GM23338 (cell line): ENCODE measurements at regions not wholly inside any gene's neighbourhood (a gene's known extent, or its start where the extent isn't known, plus 50 kb on each side); places are given as distances from the start of the nearest gene placed in this dataset.

Experiments
- CREB1 ChIP-seq: fragments of 250-450 bp; sonication (Bioruptor Pico); IDR thresholded peaks from 2 replicates; pipeline ENCODE4 v1.5.0; 2020; ENCODE audit warnings: low read depth, mild to moderate bottlenecking, moderate library complexity
- EZH2 ChIP-seq: fragments of 200-600 bp; sonication (generic); IDR thresholded peaks from one replicate; pipeline ENCODE4 v1.8.0; 2017; ENCODE audit warnings: antibody characterized with exemption, mild to moderate bottlenecking, low read depth; ENCODE audit not compliant: unreplicated experiment
- EZH2phosphoT487 ChIP-seq: fragments of 200-600 bp; sonication (generic); IDR thresholded peaks from one replicate; pipeline ENCODE4 v1.8.1; 2018; ENCODE audit warnings: antibody characterized with exemption; ENCODE audit not compliant: unreplicated experiment
- JUNB ChIP-seq: IDR thresholded peaks from one replicate; pipeline ENCODE4 v1.6.1; 2016; ENCODE audit warnings: antibody characterized with exemption; ENCODE audit not compliant: unreplicated experiment
- POLR2AphosphoS5 ChIP-seq: IDR thresholded peaks from 2 replicates; pipeline ENCODE4 v1.6.1; 2016; ENCODE audit warnings: antibody characterized with exemption, low read depth
- STAT1 ChIP-seq: IDR thresholded peaks from one replicate; pipeline ENCODE4 v1.6.1; 2016; ENCODE audit warnings: antibody characterized with exemption; ENCODE audit not compliant: unreplicated experiment
- TF ChIP-seq, protein P1 (sequence below), 2 experiments: fragments of 200-600 bp in 1 of 2; sonication (generic) in 1 of 2; conservative IDR thresholded peaks; 2 replicates each; pipeline versions ENCODE4 v1.5.1 to v1.6.1; 2016 to 2017; ENCODE audit warnings: antibody characterized with exemption in 2 of 2, low read depth in 2 of 2, mild to moderate bottlenecking in 2 of 2, moderate library complexity in 1 of 2
- TF ChIP-seq, protein P2 (sequence below): IDR thresholded peaks from one replicate; pipeline ENCODE4 v1.6.1; 2018; ENCODE audit warnings: antibody characterized with exemption; ENCODE audit not compliant: unreplicated experiment

DNA sequence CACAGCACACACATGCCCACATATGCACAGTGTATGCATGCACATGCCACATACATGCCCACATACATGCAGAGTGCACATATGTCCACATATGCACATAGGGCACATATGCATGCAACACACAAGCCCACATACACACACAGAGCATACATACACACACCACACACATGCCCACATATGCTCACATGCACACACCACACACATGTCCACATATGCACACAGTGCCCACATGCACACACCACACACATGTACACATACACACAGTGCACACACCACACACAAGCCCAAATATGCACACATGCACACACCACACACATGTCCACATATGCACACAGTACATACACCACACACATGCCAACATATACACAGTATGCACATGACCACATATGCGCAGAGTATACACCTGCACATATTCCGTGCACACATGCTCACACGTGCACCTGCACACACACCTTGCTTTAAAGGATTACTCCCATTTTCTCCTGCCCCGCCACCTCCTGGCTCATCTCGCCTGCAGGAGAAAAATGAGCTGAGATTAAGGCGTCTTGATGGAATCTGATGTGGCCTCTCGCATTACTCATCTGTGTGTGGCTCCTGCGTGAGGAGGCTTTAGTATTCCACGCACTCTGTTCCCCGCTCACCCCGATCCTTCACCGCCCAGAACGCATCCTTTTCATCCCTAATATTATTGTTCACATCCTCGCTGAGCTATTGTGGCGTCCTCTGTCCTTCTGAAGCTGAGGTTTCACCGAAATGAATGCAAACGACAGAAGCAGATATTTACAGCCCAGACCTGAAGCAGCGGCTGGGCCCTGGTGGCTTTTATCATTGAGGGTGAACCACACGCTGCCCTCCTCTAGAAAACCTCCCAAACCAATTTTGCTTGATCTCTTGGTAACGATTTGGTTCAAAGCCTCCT is 182.7 kb downstream of the OLFM1 start:
- TF ChIP-seq, protein P1, sequence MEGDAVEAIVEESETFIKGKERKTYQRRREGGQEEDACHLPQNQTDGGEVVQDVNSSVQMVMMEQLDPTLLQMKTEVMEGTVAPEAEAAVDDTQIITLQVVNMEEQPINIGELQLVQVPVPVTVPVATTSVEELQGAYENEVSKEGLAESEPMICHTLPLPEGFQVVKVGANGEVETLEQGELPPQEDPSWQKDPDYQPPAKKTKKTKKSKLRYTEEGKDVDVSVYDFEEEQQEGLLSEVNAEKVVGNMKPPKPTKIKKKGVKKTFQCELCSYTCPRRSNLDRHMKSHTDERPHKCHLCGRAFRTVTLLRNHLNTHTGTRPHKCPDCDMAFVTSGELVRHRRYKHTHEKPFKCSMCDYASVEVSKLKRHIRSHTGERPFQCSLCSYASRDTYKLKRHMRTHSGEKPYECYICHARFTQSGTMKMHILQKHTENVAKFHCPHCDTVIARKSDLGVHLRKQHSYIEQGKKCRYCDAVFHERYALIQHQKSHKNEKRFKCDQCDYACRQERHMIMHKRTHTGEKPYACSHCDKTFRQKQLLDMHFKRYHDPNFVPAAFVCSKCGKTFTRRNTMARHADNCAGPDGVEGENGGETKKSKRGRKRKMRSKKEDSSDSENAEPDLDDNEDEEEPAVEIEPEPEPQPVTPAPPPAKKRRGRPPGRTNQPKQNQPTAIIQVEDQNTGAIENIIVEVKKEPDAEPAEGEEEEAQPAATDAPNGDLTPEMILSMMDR (conservative IDR thresholded peaks at IDR 0.05; ENCODE audit: low read depth in 2 of 2): no peak
- no peak for TF ChIP-seq CREB1 (CRISPR knock-in tag)
- TF ChIP-seq, protein P2, sequence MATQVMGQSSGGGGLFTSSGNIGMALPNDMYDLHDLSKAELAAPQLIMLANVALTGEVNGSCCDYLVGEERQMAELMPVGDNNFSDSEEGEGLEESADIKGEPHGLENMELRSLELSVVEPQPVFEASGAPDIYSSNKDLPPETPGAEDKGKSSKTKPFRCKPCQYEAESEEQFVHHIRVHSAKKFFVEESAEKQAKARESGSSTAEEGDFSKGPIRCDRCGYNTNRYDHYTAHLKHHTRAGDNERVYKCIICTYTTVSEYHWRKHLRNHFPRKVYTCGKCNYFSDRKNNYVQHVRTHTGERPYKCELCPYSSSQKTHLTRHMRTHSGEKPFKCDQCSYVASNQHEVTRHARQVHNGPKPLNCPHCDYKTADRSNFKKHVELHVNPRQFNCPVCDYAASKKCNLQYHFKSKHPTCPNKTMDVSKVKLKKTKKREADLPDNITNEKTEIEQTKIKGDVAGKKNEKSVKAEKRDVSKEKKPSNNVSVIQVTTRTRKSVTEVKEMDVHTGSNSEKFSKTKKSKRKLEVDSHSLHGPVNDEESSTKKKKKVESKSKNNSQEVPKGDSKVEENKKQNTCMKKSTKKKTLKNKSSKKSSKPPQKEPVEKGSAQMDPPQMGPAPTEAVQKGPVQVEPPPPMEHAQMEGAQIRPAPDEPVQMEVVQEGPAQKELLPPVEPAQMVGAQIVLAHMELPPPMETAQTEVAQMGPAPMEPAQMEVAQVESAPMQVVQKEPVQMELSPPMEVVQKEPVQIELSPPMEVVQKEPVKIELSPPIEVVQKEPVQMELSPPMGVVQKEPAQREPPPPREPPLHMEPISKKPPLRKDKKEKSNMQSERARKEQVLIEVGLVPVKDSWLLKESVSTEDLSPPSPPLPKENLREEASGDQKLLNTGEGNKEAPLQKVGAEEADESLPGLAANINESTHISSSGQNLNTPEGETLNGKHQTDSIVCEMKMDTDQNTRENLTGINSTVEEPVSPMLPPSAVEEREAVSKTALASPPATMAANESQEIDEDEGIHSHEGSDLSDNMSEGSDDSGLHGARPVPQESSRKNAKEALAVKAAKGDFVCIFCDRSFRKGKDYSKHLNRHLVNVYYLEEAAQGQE: no peak
- no peak for TF ChIP-seq STAT1
- no peak for TF ChIP-seq EZH2
- no peak for TF ChIP-seq EZH2phosphoT487
- TF ChIP-seq JUNB: no peak
- TF ChIP-seq POLR2AphosphoS5: no peak
